GM12874 (cell line): ENCODE measurements at regions not wholly inside any gene's neighbourhood (a gene's known extent, or its start where the extent isn't known, plus 50 kb on each side); places are given as distances from the start of the nearest gene placed in this dataset.

Source experiments
- CTCF ChIP-seq: IDR thresholded peaks from 2 replicates; pipeline ENCODE4 v1.5.1; 2011; ENCODE audit warnings: low read depth, mild to moderate bottlenecking, control low read depth, low read length, moderate library complexity; ENCODE audit not compliant: insufficient read depth

GRCh38 chr12:30106204-30106965 is 322.6 kb upstream of the TMTC1 start:
- no peak for TF ChIP-seq CTCF

- TF ChIP-seq CTCF = no peak
These were observed 321.8 kb upstream of the TMTC1 start for GRCh38 chr12:30105505-30105904.

- TF ChIP-seq CTCF = no peak
These were observed 321.2 kb upstream of the TMTC1 start for GRCh38 chr12:30104971-30105370.

GRCh38 chr12:30100741-30101140 is 317.0 kb upstream of the TMTC1 start:
- TF ChIP-seq CTCF = no peak

DNA sequence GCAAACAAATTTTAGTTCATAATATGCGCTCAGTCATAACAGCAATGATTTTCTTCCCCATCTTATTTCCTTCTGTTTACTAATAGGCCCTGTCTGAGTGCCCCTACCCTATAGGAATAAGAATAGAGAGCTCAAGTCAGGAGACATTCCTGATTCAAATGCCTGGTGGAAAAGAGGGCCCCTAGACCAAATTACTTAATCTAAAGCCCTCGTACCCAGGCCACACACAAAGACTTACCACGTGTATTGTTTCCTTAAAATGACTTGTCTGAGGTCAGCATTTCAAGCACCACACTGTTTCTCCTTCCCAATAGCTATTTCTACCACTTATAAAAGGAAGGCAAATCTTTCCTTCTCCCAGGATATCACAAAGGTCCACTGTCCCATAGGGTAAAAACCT is 314.9 kb upstream of the TMTC1 start:
- no peak for TF ChIP-seq CTCF

DNA sequence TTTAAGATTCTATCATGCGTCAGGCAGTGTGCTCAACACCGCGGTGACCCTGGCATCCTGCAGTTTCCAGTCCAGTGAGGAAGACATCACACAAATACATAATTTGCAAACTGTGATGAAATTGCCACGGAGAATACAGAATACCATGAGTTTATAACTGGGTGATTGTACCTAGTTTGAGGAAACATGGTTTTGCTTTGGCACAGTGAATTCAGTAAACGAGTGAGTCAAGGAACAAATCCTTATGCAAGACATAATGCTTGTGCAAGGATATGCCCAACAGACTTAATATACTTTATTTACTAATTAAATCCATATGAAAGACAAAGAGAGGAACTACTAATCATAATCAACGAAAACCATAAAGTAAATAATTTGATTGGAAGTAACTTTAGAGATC is 311.8 kb upstream of the TMTC1 start:
- TF ChIP-seq CTCF = no peak

DNA sequence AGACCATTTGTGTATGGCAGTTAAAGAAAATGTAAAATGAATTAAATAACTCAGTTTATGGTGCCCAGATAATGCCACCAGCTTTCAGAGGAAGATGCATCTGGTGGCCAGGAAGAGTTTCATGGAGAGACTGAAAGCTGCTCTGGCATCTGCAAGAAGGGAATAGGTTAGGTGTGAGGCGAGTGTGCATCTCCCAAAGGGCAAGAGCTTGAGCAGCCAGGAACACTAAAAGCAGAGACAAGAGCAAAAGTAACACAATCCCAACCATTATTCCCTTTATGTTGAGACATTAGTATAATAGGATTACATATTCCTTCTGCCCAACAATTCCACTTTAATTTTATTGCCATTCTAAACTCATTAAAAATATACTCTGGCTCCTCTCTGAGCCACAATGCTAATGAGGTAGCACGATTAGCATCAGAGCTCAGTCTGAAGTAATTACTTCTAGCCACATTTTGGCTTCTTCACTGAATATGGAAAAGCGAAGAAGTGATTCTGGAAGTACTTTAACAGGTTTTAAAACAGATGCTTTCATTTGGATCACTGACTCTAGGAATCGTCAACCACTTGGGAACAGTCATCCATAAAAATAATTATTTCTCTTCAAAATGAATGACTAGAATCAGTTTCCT is 309.4 kb upstream of the TMTC1 start:
- no peak for TF ChIP-seq CTCF
